ENCODE measurements at regions not wholly inside any gene's neighbourhood (a gene's known extent, or its start where the extent isn't known, plus 50 kb on each side); places are given as distances from the start of the nearest gene placed in this dataset.

- no peak for DNase-seq (ENCODE audit: low spot score)
- no peak overlapping the region for H3K4me3 Mint-ChIP-seq
- TF ChIP-seq SMAD4 (CRISPR knock-in tag; IDR thresholded peaks at IDR 0.05) (no peak), E2F4 (CRISPR knock-in tag; IDR thresholded peaks at IDR 0.05; ENCODE audit: borderline replicate concordance, low read depth) (no peak)
- ChIA-PET POLR2A (no interaction called here), CTCF (no interaction called here)
- no peak overlapping the region for H3K27ac Mint-ChIP-seq
- H3K27me3 Mint-ChIP-seq (ENCODE audit: low read depth), result no peaks in the 10 kb centered on the region
- H3K36me3 Mint-ChIP-seq, result no peaks in the 10 kb centered on the region
- H3K4me1 Mint-ChIP-seq, result no peaks in the 10 kb centered on the region
- no peaks in the 10 kb centered on the region for H3K9me3 Mint-ChIP-seq
- ATAC-seq, result no peak
These were observed 206.4 kb upstream of the CTNND2 start for GRCh38 chr5:12110629-12111028.

GRCh38 chr5:12109075-12109688, 204.9 kb upstream of the CTNND2 start:
- H3K4me3 Mint-ChIP-seq, result no peak overlapping the region
- ATAC-seq (no peak), DNase-seq (ENCODE audit: low spot score) (no peak)
- TF ChIP-seq CTCF (IDR thresholded peaks at IDR 0.05) (no peak), MLX (CRISPR knock-in tag; IDR thresholded peaks at IDR 0.05) (no peak), ZNF512 (CRISPR knock-in tag; IDR thresholded peaks at IDR 0.05; ENCODE audit: borderline replicate concordance) (no peak), ELF4 (CRISPR knock-in tag; IDR thresholded peaks at IDR 0.05; ENCODE audit: low read depth) (no peak), RELA (CRISPR knock-in tag; IDR thresholded peaks at IDR 0.05; ENCODE audit: borderline replicate concordance) (no peak), SMAD4 (CRISPR knock-in tag; IDR thresholded peaks at IDR 0.05) (no peak), ZNF317 (CRISPR knock-in tag; IDR thresholded peaks at IDR 0.05; ENCODE audit: borderline replicate concordance, low read depth) (no peak), TP53 (CRISPR knock-in tag; IDR thresholded peaks at IDR 0.05) (no peak), USF1 (CRISPR knock-in tag; IDR thresholded peaks at IDR 0.05) (no peak), ATF3 (CRISPR knock-in tag; conservative IDR thresholded peaks at IDR 0.05) (no peak), ETV6 (CRISPR knock-in tag; IDR thresholded peaks at IDR 0.05) (no peak), NFYB (CRISPR knock-in tag; conservative IDR thresholded peaks at IDR 0.05; ENCODE audit: low read depth) (no peak), ZBTB21 (CRISPR knock-in tag; IDR thresholded peaks at IDR 0.05; ENCODE audit: borderline replicate concordance) (no peak), HMGXB4 (CRISPR knock-in tag; IDR thresholded peaks at IDR 0.05) (no peak), NR2C2 (CRISPR knock-in tag; IDR thresholded peaks at IDR 0.05) (no peak)
- no peaks in the 10 kb centered on the region for H3K27me3 Mint-ChIP-seq (ENCODE audit: low read depth)
- no peaks in the 10 kb centered on the region for H3K36me3 Mint-ChIP-seq
- H3K4me1 Mint-ChIP-seq, result no peaks in the 10 kb centered on the region
- no peak overlapping the region for H3K27ac Mint-ChIP-seq
- no peaks in the 10 kb centered on the region for H3K9me3 Mint-ChIP-seq
- ChIA-PET CTCF (no interaction called here), POLR2A (no interaction called here)

All from WTC11 (cell line).